ENCODE measurements at regions not wholly inside any gene's neighbourhood (a gene's known extent, or its start where the extent isn't known, plus 50 kb on each side); places are given as distances from the start of the nearest gene placed in this dataset.

- Histone ChIP-seq H3K79me2 (replicated peaks; ENCODE audit: insufficient read depth, low read length) (no peaks in the 10 kb centered on the region), H3K9me2 (ENCODE audit: insufficient read depth, low read length) (no peaks in the 10 kb centered on the region), H3K9ac (ENCODE audit: low read length) (peak overlapping the region; percentile 24), H3K4me2 (ENCODE audit: low read length) (peak overlapping the region; percentile 35), H2AFZ (ENCODE audit: low read depth, low read length) (peak overlapping the region; percentile 10), H3K36me3 (ENCODE audit: insufficient read depth, low read length) (no peaks in the 10 kb centered on the region), H3F3A (ENCODE audit: insufficient read depth, low read length, poor library complexity, severe bottlenecking) (no peaks in the 10 kb centered on the region), H4K20me1 (ENCODE audit: insufficient read depth) (no peaks in the 10 kb centered on the region), H3K27ac (ENCODE audit: low read length) (peak overlapping the region; percentile 78), H3K9me3 (ENCODE audit: low read length) (no peaks in the 10 kb centered on the region), H3K27me3 (ENCODE audit: insufficient read depth, low read depth, low read length) (no peaks in the 10 kb centered on the region), H3K4me3 (ENCODE audit: low read length) (peak overlapping the region; percentile 27)
- TF ChIP-seq CTCF (IDR thresholded peaks at IDR 0.05; ENCODE audit: poor library complexity, severe bottlenecking) (no peak), MXI1 (conservative IDR thresholded peaks at IDR 0.05; ENCODE audit: poor library complexity, severe bottlenecking) (no peak), RAD21 (conservative IDR thresholded peaks at IDR 0.05) (no peak), TAF1 (IDR thresholded peaks at IDR 0.05; ENCODE audit: low read depth) (no peak), POLR2AphosphoS5 (IDR thresholded peaks at IDR 0.05) (no peak), EZH2 (IDR thresholded peaks at IDR 0.05; ENCODE audit: borderline replicate concordance, insufficient read depth, low read length, poor library complexity, severe bottlenecking) (no peak), EP300 (conservative IDR thresholded peaks at IDR 0.05; ENCODE audit: poor library complexity, severe bottlenecking) (no peak), REST (IDR thresholded peaks at IDR 0.05; ENCODE audit: borderline replicate concordance) (no peak), SMC3 (conservative IDR thresholded peaks at IDR 0.05; ENCODE audit: poor library complexity) (no peak)
Observed at GRCh38 chr2:207284556-207285472, 119.1 kb upstream of the KLF7 start.

GRCh38 chr2:207285473-207285815 is 119.7 kb upstream of the KLF7 start:
- Histone ChIP-seq H4K20me1 (ENCODE audit: insufficient read depth) (no peaks in the 10 kb centered on the region), H2AFZ (ENCODE audit: low read depth, low read length) (no peak overlapping the region), H3K79me2 (replicated peaks; ENCODE audit: insufficient read depth, low read length) (no peaks in the 10 kb centered on the region), H3K4me2 (ENCODE audit: low read length) (no peak overlapping the region), H3K36me3 (ENCODE audit: insufficient read depth, low read length) (no peaks in the 10 kb centered on the region), H3K4me3 (ENCODE audit: low read length) (no peak overlapping the region), H3K27me3 (ENCODE audit: insufficient read depth, low read depth, low read length) (no peaks in the 10 kb centered on the region), H3K9me2 (ENCODE audit: insufficient read depth, low read length) (no peaks in the 10 kb centered on the region), H3K9me3 (ENCODE audit: low read length) (no peaks in the 10 kb centered on the region), H3K27ac (ENCODE audit: low read length) (no peak overlapping the region), H3K9ac (ENCODE audit: low read length) (no peak overlapping the region), H3F3A (ENCODE audit: insufficient read depth, low read length, poor library complexity, severe bottlenecking) (no peaks in the 10 kb centered on the region)
- TF ChIP-seq MXI1 (conservative IDR thresholded peaks at IDR 0.05; ENCODE audit: poor library complexity, severe bottlenecking) (no peak), EP300 (conservative IDR thresholded peaks at IDR 0.05; ENCODE audit: poor library complexity, severe bottlenecking) (no peak), EZH2 (IDR thresholded peaks at IDR 0.05; ENCODE audit: borderline replicate concordance, insufficient read depth, low read length, poor library complexity, severe bottlenecking) (no peak), SMC3 (conservative IDR thresholded peaks at IDR 0.05; ENCODE audit: poor library complexity) (no peak), POLR2AphosphoS5 (IDR thresholded peaks at IDR 0.05) (no peak), RAD21 (conservative IDR thresholded peaks at IDR 0.05) (no peak), CTCF (IDR thresholded peaks at IDR 0.05; ENCODE audit: poor library complexity, severe bottlenecking) (no peak), TAF1 (IDR thresholded peaks at IDR 0.05; ENCODE audit: low read depth) (no peak), REST (IDR thresholded peaks at IDR 0.05; ENCODE audit: borderline replicate concordance) (no peak)
